Adrenal gland (tissue), 5 donors: ENCODE measurements at regions not wholly inside any gene's neighbourhood (a gene's known extent, or its start where the extent isn't known, plus 50 kb on each side); places are given as distances from the start of the nearest gene placed in this dataset.

ENCODE experiments used
- CTCF ChIP-seq, 6 experiments: fragments of 450-650 bp in 4 of 6; fragments of 200-600 bp in 2 of 6; sonication (generic) in 1 of 6; IDR thresholded peaks; 1 replicate in 5 of 6; 2 replicates in 1 of 6; pipeline versions ENCODE4 v1.5.1 to v1.8.0; 2016 to 2021; ENCODE audit warnings: antibody characterized with exemption in 6 of 6, mild to moderate bottlenecking in 2 of 6, moderate library complexity in 1 of 6
- POLR2A ChIP-seq, 2 donors: fragments of 450-650 bp; IDR thresholded peaks; one replicate each; pipeline ENCODE4 v1.6.1; 2017; ENCODE audit warnings: antibody characterized with exemption in 2 of 2, mild to moderate bottlenecking in 2 of 2, moderate library complexity in 1 of 2
- donor health status: DM: no; HTN: no; CAD: no.

- TF ChIP-seq CTCF (IDR thresholded peaks at IDR 0.05), result peak in 1 of 6 experiments; percentile 8
- TF ChIP-seq POLR2A (IDR thresholded peaks at IDR 0.05), result no peak
Measured at GRCh38 chr2:171225302-171225980, 64.7 kb upstream of the TLK1 start.
